K562 (cell line): ENCODE measurements at regions not wholly inside any gene's neighbourhood (a gene's known extent, or its start where the extent isn't known, plus 50 kb on each side); places are given as distances from the start of the nearest gene placed in this dataset.

Experiments used
- ATAC-seq: fragments of 200-7000 bp; cut with Tn5 transposase; 3 replicates; pipeline ENCODE4 v1.9.1; 2020; ENCODE audit warnings: moderate library complexity
- BruUV-seq: library from RNA; stranded (reverse); fragments of 400-500 nt; replicated peaks from 2 replicates; lab custom pipeline; 2021; lab: Mats Ljungman, UMichigan
- CTCF ChIA-PET: fragments of 300-600 bp; formaldehyde crosslinking; extraction: SDS; loops from one replicate; lab custom pipeline; 2021; ENCODE audit warnings: low intra/inter-chr PET ratio; lab: Yijun Ruan, JAX
- POLR2A ChIA-PET: fragments of 300-600, 350-650 bp; sonication (Branson Sonifier 250); formaldehyde crosslinking; extraction: SDS; loops from one replicate; lab custom pipeline; 2021; ENCODE audit warnings: antibody characterized with exemption, inconsistent platforms; lab: Yijun Ruan, JAX
- DNase-seq, 4 experiments: peaks; one replicate each; pipeline versions ENCODE4 v3.0.0 to v3.0.0-alpha.2; 2011 to 2018; ENCODE audit warnings: low spot score in 3 of 4, mixed read lengths in 3 of 4; ENCODE audit errors: extremely low read depth in 1 of 4
- FAIRE-seq: peaks from 2 replicates; lab custom pipeline; 2011; peaks lifted over from hg19 to GRCh38; lab: Jason Lieb, UNC
- H2AFZ ChIP-seq: 2 replicates; pipeline ENCODE4 v1.6.0; 2011; ENCODE audit warnings: low read depth, low read length, control low read depth, inconsistent platforms
- H3K27ac ChIP-seq: fragments of 200-600 bp; 3 replicates; pipeline ENCODE4 v1.8.0; 2011; ENCODE audit warnings: low read depth, mild to moderate bottlenecking, control low read depth, inconsistent platforms, low read length, moderate library complexity, mixed read lengths; ENCODE audit errors: extremely low read depth
- H3K27me3 ChIP-seq, 2 experiments: fragments of 300-600 bp in 1 of 2; 2 replicates in 1 of 2; 3 replicates in 1 of 2; pipeline versions ENCODE4 v1.6.0 to v1.8.0; 2011; ENCODE audit warnings: inconsistent platforms in 2 of 2, low read length in 2 of 2, mild to moderate bottlenecking in 1 of 2, mixed read lengths in 1 of 2, moderate library complexity in 1 of 2; ENCODE audit not compliant: control insufficient read depth in 2 of 2, insufficient read depth in 2 of 2
- H3K36me3 ChIP-seq: fragments of 300-600 bp; 3 replicates; pipeline ENCODE4 v1.8.0; 2011; ENCODE audit warnings: mild to moderate bottlenecking, low read length, inconsistent platforms; ENCODE audit not compliant: control insufficient read depth, insufficient read depth
- H3K4me1 ChIP-seq, 2 experiments: fragments of 200-600 bp in 1 of 2; replicated peaks in 1 of 2; 2 replicates in 1 of 2; 3 replicates in 1 of 2; pipeline versions ENCODE4 v1.5.1 to v1.8.0; 2011; ENCODE audit warnings: inconsistent platforms in 2 of 2, low read length in 2 of 2, mild to moderate bottlenecking in 1 of 2, mixed read lengths in 1 of 2, moderate library complexity in 1 of 2; ENCODE audit not compliant: control insufficient read depth in 2 of 2, insufficient read depth in 2 of 2
- H3K4me2 ChIP-seq: 2 replicates; pipeline ENCODE4 v1.6.1; 2011; ENCODE audit warnings: low read length, control low read depth, inconsistent platforms, mixed read lengths; ENCODE audit not compliant: insufficient read depth
- H3K4me3 ChIP-seq: fragments of 200-600 bp; sonication (generic), shearing (Covaris generic); 2 replicates; pipeline ENCODE4 v1.5.1; 2016; ENCODE audit warnings: control low read depth, inconsistent platforms
- H3K79me2 ChIP-seq: fragments of 200-600 bp; 3 replicates; pipeline ENCODE4 v1.8.0; 2011; ENCODE audit warnings: low read length, inconsistent platforms; ENCODE audit not compliant: control insufficient read depth, insufficient read depth
- H3K9ac ChIP-seq, 2 experiments: 2 replicates each; pipeline versions ENCODE4 v1.6.0 to v1.6.1; 2011; ENCODE audit warnings: low read depth in 2 of 2, low read length in 2 of 2, control low read depth in 1 of 2, inconsistent platforms in 1 of 2, mild to moderate bottlenecking in 1 of 2, mixed read lengths in 1 of 2; ENCODE audit not compliant: insufficient read depth in 1 of 2
- H3K9me1 ChIP-seq: one replicate; pipeline ENCODE4 v1.6.0; 2011; ENCODE audit warnings: inconsistent platforms, mild to moderate bottlenecking, low read length, moderate library complexity; ENCODE audit not compliant: control insufficient read depth, insufficient read depth
- H3K9me3 ChIP-seq: replicated peaks from 2 replicates; pipeline ENCODE4 v1.5.1; 2011; ENCODE audit warnings: low read depth, low read length, inconsistent platforms; ENCODE audit not compliant: control insufficient read depth, insufficient read depth
- H4K20me1 ChIP-seq: replicated peaks from 2 replicates; pipeline ENCODE4 v1.6.1; 2011; ENCODE audit warnings: low read length, inconsistent platforms, mixed read lengths; ENCODE audit not compliant: control insufficient read depth, insufficient read depth
- ATF1 ChIP-seq, 2 experiments: fragments of 450-650 bp in 1 of 2; IDR thresholded peaks; 2 replicates each; pipeline ENCODE4 v1.6.1; 2016; ENCODE audit warnings: missing compliant biosample characterization in 1 of 2, missing genetic modification characterization in 1 of 2
- CCNT2 ChIP-seq: IDR thresholded peaks from 2 replicates; pipeline ENCODE4 v1.6.1; 2011; ENCODE audit warnings: borderline replicate concordance, low read depth, mild to moderate bottlenecking, moderate library complexity, mixed read lengths, low read length; ENCODE audit not compliant: insufficient read length; ENCODE audit errors: extremely low read depth
- EWSR1 ChIP-seq: fragments of 450-650 bp; IDR thresholded peaks from 2 replicates; pipeline ENCODE4 v1.6.1; 2018; ENCODE audit warnings: borderline replicate concordance, mild to moderate bottlenecking, low read depth, moderate library complexity; ENCODE audit not compliant: partially characterized antibody
- FOXJ3 ChIP-seq: sonication (generic); formaldehyde crosslinking; IDR thresholded peaks from 2 replicates; pipeline ENCODE4 v1.4.0; 2020; ENCODE audit warnings: mild to moderate bottlenecking, missing genetic modification reagents
- KAT8 ChIP-seq: fragments of 450-650 bp; IDR thresholded peaks from 2 replicates; pipeline ENCODE4 v1.6.1; 2016; ENCODE audit warnings: low read depth, mild to moderate bottlenecking
- MYBL2 ChIP-seq, 2 experiments: fragments of 450-650 bp in 1 of 2; sonication (generic) in 1 of 2; formaldehyde crosslinking in 1 of 2; IDR thresholded peaks; 2 replicates each; pipeline versions ENCODE4 v1.6.1 to v1.8.1; 2017 to 2022; ENCODE audit warnings: borderline replicate concordance in 1 of 2, inconsistent platforms in 1 of 2, low read depth in 1 of 2, mild to moderate bottlenecking in 1 of 2, missing genetic modification reagents in 1 of 2, moderate library complexity in 1 of 2
- NCOA2 ChIP-seq, 2 experiments: fragments of 450-650 bp; IDR thresholded peaks; 2 replicates each; pipeline ENCODE4 v1.6.1; 2018; ENCODE audit warnings: mild to moderate bottlenecking in 2 of 2, moderate library complexity in 1 of 2; ENCODE audit not compliant: partially characterized antibody in 2 of 2
- NR1H2 ChIP-seq: sonication (generic); formaldehyde crosslinking; IDR thresholded peaks from 2 replicates; pipeline ENCODE4 v1.4.0; 2020; ENCODE audit warnings: mild to moderate bottlenecking, missing genetic modification reagents
- RBM22 ChIP-seq: fragments of 200-400 bp; formaldehyde crosslinking; IDR thresholded peaks from 2 replicates; pipeline ENCODE4 v1.6.1; 2018; ENCODE audit warnings: low read length, low read depth; ENCODE audit not compliant: poor library complexity, severe bottlenecking
- RBM39 ChIP-seq: fragments of 200-400 bp; formaldehyde crosslinking; optimal IDR thresholded peaks from 2 replicates; pipeline ENCODE3; 2018; ENCODE audit warnings: low read depth, low read length
- TAF9B ChIP-seq: fragments of 450-650 bp; IDR thresholded peaks from 2 replicates; pipeline ENCODE4 v1.6.1; 2018; ENCODE audit warnings: mild to moderate bottlenecking; ENCODE audit not compliant: partially characterized antibody
- WGBS: fragments of 100-300 bp; shearing (Covaris generic); methylation state at CpG from one replicate; pipeline ENCODE4 v1.1.6; 2016; ENCODE audit warnings: low coverage, mixed read lengths; ENCODE audit not compliant: insufficient coverage; ENCODE audit errors: missing lambda C conversion rate; 5-methylcytosine and 5-hydroxymethylcytosine counted together
- in situ Hi-C: fragments of 300-500 bp; cut with MboI; formaldehyde crosslinking; loops from 4 replicates; pipeline ENCODE4 v1.15.0; 2018; ENCODE audit warnings: inconsistent platforms, mixed read lengths
- intact Hi-C: fragments of 100-400 bp; cut with micrococcal nuclease; formaldehyde crosslinking; loops from 2 replicates; pipeline ENCODE4 v1.14.2; 2022
- TF ChIP-seq, protein P1 (sequence below): fragments of 450-650 bp; IDR thresholded peaks from 2 replicates; pipeline ENCODE4 v1.6.1; 2016; ENCODE audit warnings: low read depth
- TF ChIP-seq, protein P2 (sequence below): sonication (generic); formaldehyde crosslinking; IDR thresholded peaks from 2 replicates; pipeline ENCODE4 v1.8.1; 2022; ENCODE audit warnings: missing genetic modification reagents

DNA sequence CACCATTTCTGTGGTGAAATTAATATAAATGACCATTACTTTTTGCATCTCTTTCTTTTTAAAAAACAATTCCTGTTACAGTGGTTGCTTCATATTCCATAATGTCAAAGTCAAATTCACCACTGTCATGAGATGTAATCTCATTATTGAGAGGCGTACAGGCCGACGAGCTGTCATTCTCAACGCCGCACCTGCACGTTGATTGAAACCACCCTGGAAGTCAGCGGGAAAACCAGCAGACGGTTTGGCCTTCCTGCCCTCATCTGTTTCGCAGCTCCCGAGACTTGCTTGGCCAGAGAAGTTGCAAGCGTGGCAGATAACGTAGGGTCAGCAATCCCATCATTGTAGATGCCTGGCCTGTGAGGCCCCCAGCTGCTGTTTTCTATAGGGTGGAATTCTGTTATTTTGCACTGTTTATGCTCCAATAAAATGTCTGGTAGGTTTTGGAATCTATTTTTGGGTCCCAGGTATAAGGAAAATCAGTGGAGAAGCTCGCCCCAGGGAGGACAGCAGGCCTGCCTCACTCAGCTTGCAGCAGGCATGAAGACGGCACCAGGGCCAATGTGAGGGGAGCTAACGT is 153.4 kb downstream of the SOX1 start:
- no peaks in the 10 kb centered on the region for H3K36me3 ChIP-seq
- POLR2A ChIA-PET = interaction anchor here (0.8 kb wide), 1 partner anchor 265 kb away, joined by 3 read pairs; no protein-coding TSS in a partner anchor
- no peak overlapping the region for H3K4me2 ChIP-seq
- ATAC-seq = no peak
- BruUV-seq = no TSS peak
- no peaks in the 10 kb centered on the region for H3K79me2 ChIP-seq
- H3K9me1 ChIP-seq = no peaks in the 10 kb centered on the region
- H4K20me1 ChIP-seq = no peaks in the 10 kb centered on the region; the same call in 1 of the 2 replicates
- no peaks in the 10 kb centered on the region for H3K9me3 ChIP-seq
- no peak overlapping the region for H3K9ac ChIP-seq
- WGBS = 7% methylated on average over 13 of the region's 15 CpGs
- in situ Hi-C loops (no loop called here), intact Hi-C loops (no loop called here)
- no peak for FAIRE-seq
- CTCF ChIA-PET = no interaction called here
- no peak for DNase-seq
- H3K4me1 ChIP-seq = no peaks in the 10 kb centered on the region
- H3K27ac ChIP-seq = no peak overlapping the region
- peaks cover 2 to 13% of the 10 kb centered on the region in 2 experiments; a peak in 3 of 5 replicates for H3K27me3 ChIP-seq
- TF ChIP-seq, protein P1, sequence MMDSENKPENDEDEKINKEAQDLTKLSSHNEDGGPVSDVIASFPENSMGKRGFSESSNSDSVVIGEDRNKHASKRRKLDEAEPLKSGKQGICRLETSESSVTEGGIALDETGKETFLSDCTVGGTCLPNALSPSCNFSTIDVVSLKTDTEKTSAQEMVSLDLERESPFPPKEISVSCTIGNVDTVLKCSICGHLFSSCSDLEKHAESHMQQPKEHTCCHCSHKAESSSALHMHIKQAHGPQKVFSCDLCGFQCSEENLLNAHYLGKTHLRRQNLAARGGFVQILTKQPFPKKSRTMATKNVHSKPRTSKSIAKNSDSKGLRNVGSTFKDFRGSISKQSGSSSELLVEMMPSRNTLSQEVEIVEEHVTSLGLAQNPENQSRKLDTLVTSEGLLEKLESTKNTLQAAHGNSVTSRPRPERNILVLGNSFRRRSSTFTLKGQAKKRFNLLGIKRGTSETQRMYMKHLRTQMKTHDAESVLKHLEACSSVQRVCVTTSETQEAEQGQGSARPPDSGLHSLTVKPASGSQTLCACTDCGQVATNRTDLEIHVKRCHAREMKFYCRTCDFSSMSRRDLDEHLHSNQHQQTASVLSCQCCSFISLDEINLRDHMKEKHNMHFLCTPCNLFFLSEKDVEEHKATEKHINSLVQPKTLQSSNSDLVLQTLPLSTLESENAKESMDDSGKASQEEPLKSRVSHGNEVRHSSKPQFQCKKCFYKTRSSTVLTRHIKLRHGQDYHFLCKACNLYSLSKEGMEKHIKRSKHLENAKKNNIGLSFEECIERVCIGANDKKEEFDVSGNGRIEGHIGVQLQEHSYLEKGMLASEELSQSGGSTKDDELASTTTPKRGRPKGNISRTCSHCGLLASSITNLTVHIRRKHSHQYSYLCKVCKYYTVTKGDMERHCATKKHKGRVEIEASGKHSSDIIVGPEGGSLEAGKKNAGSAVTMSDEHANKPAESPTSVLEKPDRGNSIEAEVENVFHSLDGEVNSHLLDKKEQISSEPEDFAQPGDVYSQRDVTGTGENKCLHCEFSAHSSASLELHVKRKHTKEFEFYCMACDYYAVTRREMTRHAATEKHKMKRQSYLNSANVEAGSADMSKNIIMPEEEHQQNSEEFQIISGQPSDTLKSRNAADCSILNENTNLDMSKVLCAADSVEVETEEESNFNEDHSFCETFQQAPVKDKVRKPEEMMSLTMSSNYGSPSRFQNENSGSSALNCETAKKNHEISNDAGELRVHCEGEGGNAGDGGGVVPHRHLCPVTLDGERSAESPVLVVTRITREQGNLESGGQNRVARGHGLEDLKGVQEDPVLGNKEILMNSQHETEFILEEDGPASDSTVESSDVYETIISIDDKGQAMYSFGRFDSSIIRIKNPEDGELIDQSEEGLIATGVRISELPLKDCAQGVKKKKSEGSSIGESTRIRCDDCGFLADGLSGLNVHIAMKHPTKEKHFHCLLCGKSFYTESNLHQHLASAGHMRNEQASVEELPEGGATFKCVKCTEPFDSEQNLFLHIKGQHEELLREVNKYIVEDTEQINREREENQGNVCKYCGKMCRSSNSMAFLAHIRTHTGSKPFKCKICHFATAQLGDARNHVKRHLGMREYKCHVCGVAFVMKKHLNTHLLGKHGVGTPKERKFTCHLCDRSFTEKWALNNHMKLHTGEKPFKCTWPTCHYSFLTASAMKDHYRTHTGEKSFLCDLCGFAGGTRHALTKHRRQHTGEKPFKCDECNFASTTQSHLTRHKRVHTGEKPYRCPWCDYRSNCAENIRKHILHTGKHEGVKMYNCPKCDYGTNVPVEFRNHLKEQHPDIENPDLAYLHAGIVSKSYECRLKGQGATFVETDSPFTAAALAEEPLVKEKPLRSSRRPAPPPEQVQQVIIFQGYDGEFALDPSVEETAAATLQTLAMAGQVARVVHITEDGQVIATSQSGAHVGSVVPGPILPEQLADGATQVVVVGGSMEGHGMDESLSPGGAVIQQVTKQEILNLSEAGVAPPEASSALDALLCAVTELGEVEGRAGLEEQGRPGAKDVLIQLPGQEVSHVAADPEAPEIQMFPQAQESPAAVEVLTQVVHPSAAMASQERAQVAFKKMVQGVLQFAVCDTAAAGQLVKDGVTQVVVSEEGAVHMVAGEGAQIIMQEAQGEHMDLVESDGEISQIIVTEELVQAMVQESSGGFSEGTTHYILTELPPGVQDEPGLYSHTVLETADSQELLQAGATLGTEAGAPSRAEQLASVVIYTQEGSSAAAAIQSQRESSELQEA = no peak
- TF ChIP-seq, protein P2, sequence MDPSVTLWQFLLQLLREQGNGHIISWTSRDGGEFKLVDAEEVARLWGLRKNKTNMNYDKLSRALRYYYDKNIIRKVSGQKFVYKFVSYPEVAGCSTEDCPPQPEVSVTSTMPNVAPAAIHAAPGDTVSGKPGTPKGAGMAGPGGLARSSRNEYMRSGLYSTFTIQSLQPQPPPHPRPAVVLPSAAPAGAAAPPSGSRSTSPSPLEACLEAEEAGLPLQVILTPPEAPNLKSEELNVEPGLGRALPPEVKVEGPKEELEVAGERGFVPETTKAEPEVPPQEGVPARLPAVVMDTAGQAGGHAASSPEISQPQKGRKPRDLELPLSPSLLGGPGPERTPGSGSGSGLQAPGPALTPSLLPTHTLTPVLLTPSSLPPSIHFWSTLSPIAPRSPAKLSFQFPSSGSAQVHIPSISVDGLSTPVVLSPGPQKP (CRISPR knock-in tag) = no peak
- no peak for TF ChIP-seq CCNT2
- TF ChIP-seq ATF1 (CRISPR knock-in tag; IDR thresholded peaks at IDR 0.05) = no peak
- TF ChIP-seq ATF1 (tag; IDR thresholded peaks at IDR 0.05) = no peak
- no peak for TF ChIP-seq RBM22
- no peak for TF ChIP-seq FOXJ3 (CRISPR knock-in tag)
- no peak for TF ChIP-seq KAT8
- TF ChIP-seq NCOA2 (IDR thresholded peaks at IDR 0.05; ENCODE audit: partially characterized antibody in 2 of 2) = no peak
- TF ChIP-seq RBM39 = no peak
- TF ChIP-seq TAF9B = no peak
- TF ChIP-seq EWSR1 = no peak
- TF ChIP-seq NR1H2 (CRISPR knock-in tag) = no peak
- no peak for TF ChIP-seq MYBL2 (IDR thresholded peaks at IDR 0.05; ENCODE audit: low read depth)
- TF ChIP-seq MYBL2 (CRISPR knock-in tag; IDR thresholded peaks at IDR 0.05; ENCODE audit: borderline replicate concordance) = no peak
- H3K4me3 ChIP-seq = no peak overlapping the region
- no peak overlapping the region for H2AFZ ChIP-seq
